A549 (cell line): ENCODE measurements at regions not wholly inside any gene's neighbourhood (a gene's known extent, or its start where the extent isn't known, plus 50 kb on each side); places are given as distances from the start of the nearest gene placed in this dataset.
"Not testable (repeated sequence)": the region's sequence is repeated elsewhere in the genome, so short reads cannot be mapped to it uniquely, and the experiment has no call there.

Experiments used
- ATAC-seq, 2 experiments: fragments of 200-7000 bp in 1 of 2; fragments of >200 bp in 1 of 2; cut with Nextera tagmentation in 1 of 2; cut with Tn5 transposase in 1 of 2; 3 replicates each; pipeline versions ENCODE4 v1.8.0 to v1.9.1; 2018 to 2020; ENCODE audit warnings: mild to moderate bottlenecking in 1 of 2, moderate library complexity in 1 of 2
- CTCF ChIA-PET: fragments of 300-600 bp; sonication (Branson Sonifier 250); formaldehyde crosslinking; extraction: SDS; loops from one replicate; lab custom pipeline; 2021; ENCODE audit warnings: antibody characterized with exemption, inconsistent platforms; lab: Yijun Ruan, JAX
- POLR2A ChIA-PET: fragments of 350-600 bp; formaldehyde crosslinking; extraction: SDS; loops from one replicate; lab custom pipeline; 2021; ENCODE audit warnings: antibody characterized with exemption, inconsistent platforms; lab: Yijun Ruan, JAX
- DNase-seq, 2 experiments: peaks; one replicate each; pipeline versions ENCODE4 v3.0.0 to v3.0.0-alpha.2; 2011 to 2016; ENCODE audit warnings: low read depth in 1 of 2, low spot score in 1 of 2
- FAIRE-seq: peaks from 2 replicates; lab custom pipeline; 2011; peaks lifted over from hg19 to GRCh38; lab: Jason Lieb, UNC
- H3K27ac ChIP-seq, 2 experiments: fragments of >200 bp; sonication (Bioruptor Twin); formaldehyde crosslinking; 3 replicates each; pipeline ENCODE4 v1.5.1; 2016 to 2017
- H3K4me1 ChIP-seq: fragments of >200 bp; sonication (Bioruptor Twin); formaldehyde crosslinking; 3 replicates; pipeline ENCODE4 v1.6.1; 2016
- H3K4me2 ChIP-seq: fragments of >200 bp; sonication (Bioruptor Twin); formaldehyde crosslinking; 3 replicates; pipeline ENCODE4 v1.6.1; 2016
- H3K4me3 ChIP-seq: fragments of >200 bp; sonication (Bioruptor Twin); formaldehyde crosslinking; 3 replicates; pipeline ENCODE4 v1.5.1; 2016
- H3K9me3 ChIP-seq: fragments of >200 bp; sonication (Bioruptor Twin); formaldehyde crosslinking; 3 replicates; pipeline ENCODE4 v1.6.1; 2016
- BCL3 ChIP-seq: fragments of >200 bp; sonication (Bioruptor Twin); formaldehyde crosslinking; IDR thresholded peaks from 3 replicates; pipeline ENCODE4 v1.6.1; 2016
- CBX2 ChIP-seq: fragments of 200-600 bp; sonication (generic); IDR thresholded peaks from 2 replicates; pipeline ENCODE4 v1.6.1; 2016; ENCODE audit warnings: low read depth, mild to moderate bottlenecking, borderline replicate concordance
- CHD2 ChIP-seq: fragments of 150-350 bp; IDR thresholded peaks from 2 replicates; pipeline ENCODE4 v1.6.1; 2014; ENCODE audit warnings: low read length; ENCODE audit not compliant: partially characterized antibody
- CHD4 ChIP-seq: fragments of 200-600 bp; sonication (generic); IDR thresholded peaks from 2 replicates; pipeline ENCODE4 v1.6.1; 2016; ENCODE audit warnings: antibody characterized with exemption, mild to moderate bottlenecking, borderline replicate concordance
- FOSB ChIP-seq: fragments of 250-450 bp; sonication (Bioruptor Pico); IDR thresholded peaks from 2 replicates; pipeline ENCODE4 v1.5.0; 2020; ENCODE audit warnings: mild to moderate bottlenecking, moderate library complexity
- FOSL2 ChIP-seq, 2 experiments: fragments of 450-650 bp in 1 of 2; fragments of >200 bp in 1 of 2; sonication (Bioruptor Twin) in 1 of 2; formaldehyde crosslinking; IDR thresholded peaks; 2 replicates each; pipeline versions ENCODE4 v1.5.0 to v1.6.1; 2016 to 2020; ENCODE audit warnings: mild to moderate bottlenecking in 1 of 2, moderate library complexity in 1 of 2
- FOXS1 ChIP-seq: fragments of 250-450 bp; sonication (Bioruptor Pico); IDR thresholded peaks from 2 replicates; pipeline ENCODE4 v1.5.0; 2020; ENCODE audit warnings: mild to moderate bottlenecking, moderate library complexity
- HOXB5 ChIP-seq: fragments of 250-450 bp; sonication (Bioruptor Pico); IDR thresholded peaks from 2 replicates; pipeline ENCODE4 v1.5.0; 2020; ENCODE audit warnings: mild to moderate bottlenecking, moderate library complexity
- JUN ChIP-seq, 2 experiments: fragments of >200 bp; sonication (Bioruptor Twin); formaldehyde crosslinking; IDR thresholded peaks; 2 replicates in 1 of 2; 3 replicates in 1 of 2; pipeline ENCODE4 v1.6.1; 2016 to 2017
- JUNB ChIP-seq: fragments of >200 bp; sonication (Bioruptor Twin); formaldehyde crosslinking; IDR thresholded peaks from 2 replicates; pipeline ENCODE4 v1.6.1; 2016
- KDM1A ChIP-seq: fragments of 200-600 bp; sonication (generic); IDR thresholded peaks from 2 replicates; pipeline ENCODE4 v1.6.1; 2016; ENCODE audit warnings: low read depth, mild to moderate bottlenecking
- KDM5A ChIP-seq: fragments of 200-600 bp; sonication (generic); IDR thresholded peaks from 2 replicates; pipeline ENCODE4 v1.6.1; 2016; ENCODE audit warnings: antibody characterized with exemption, mild to moderate bottlenecking
- MAX ChIP-seq: IDR thresholded peaks from 2 replicates; pipeline ENCODE4 v1.6.1; 2012
- NPAS2 ChIP-seq: fragments of 250-450 bp; sonication (Bioruptor Pico); IDR thresholded peaks from 2 replicates; pipeline ENCODE4 v1.8.0; 2022; ENCODE audit warnings: mild to moderate bottlenecking, moderate library complexity, borderline replicate concordance
- NR3C1 ChIP-seq: fragments of >200 bp; sonication (Bioruptor Twin); formaldehyde crosslinking; IDR thresholded peaks from 3 replicates; pipeline ENCODE4 v1.6.1; 2017
- RARB ChIP-seq: fragments of 250-450 bp; sonication (Bioruptor Pico); IDR thresholded peaks from 2 replicates; pipeline ENCODE4 v1.8.0; 2021; ENCODE audit warnings: mild to moderate bottlenecking, moderate library complexity
- RNF2 ChIP-seq: fragments of 200-600 bp; sonication (generic); IDR thresholded peaks from 2 replicates; pipeline ENCODE4 v1.6.1; 2016; ENCODE audit warnings: low read depth, mild to moderate bottlenecking, antibody characterized with exemption, moderate library complexity, borderline replicate concordance
- USF2 ChIP-seq: fragments of 450-650 bp; IDR thresholded peaks from 2 replicates; pipeline ENCODE4 v1.6.1; 2014; ENCODE audit warnings: antibody characterized with exemption
- ZSCAN20 ChIP-seq: fragments of 250-450 bp; sonication (Bioruptor Pico); IDR thresholded peaks from 2 replicates; pipeline ENCODE4 v1.8.0; 2022; ENCODE audit warnings: mild to moderate bottlenecking, moderate library complexity
- WGBS: methylation state at CpG from one replicate; pipeline ENCODE4 v1.1.6; 2017; ENCODE audit errors: missing lambda C conversion rate; 5-methylcytosine and 5-hydroxymethylcytosine counted together
- TF ChIP-seq, protein P1 (sequence below): fragments of 150-350 bp; IDR thresholded peaks from 2 replicates; pipeline ENCODE4 v1.6.1; 2014; ENCODE audit warnings: low read depth, mild to moderate bottlenecking, low read length
- TF ChIP-seq, protein P2 (sequence below): fragments of >200 bp; sonication (Bioruptor Twin); formaldehyde crosslinking; IDR thresholded peaks from 3 replicates; pipeline ENCODE4 v1.5.1; 2016

GRCh38 chr10:85139124-85139523 is 810.7 kb downstream of the CCSER2 start:
- H3K4me1 ChIP-seq = no peaks in the 10 kb centered on the region
- POLR2A ChIA-PET = no interaction called here

DNA sequence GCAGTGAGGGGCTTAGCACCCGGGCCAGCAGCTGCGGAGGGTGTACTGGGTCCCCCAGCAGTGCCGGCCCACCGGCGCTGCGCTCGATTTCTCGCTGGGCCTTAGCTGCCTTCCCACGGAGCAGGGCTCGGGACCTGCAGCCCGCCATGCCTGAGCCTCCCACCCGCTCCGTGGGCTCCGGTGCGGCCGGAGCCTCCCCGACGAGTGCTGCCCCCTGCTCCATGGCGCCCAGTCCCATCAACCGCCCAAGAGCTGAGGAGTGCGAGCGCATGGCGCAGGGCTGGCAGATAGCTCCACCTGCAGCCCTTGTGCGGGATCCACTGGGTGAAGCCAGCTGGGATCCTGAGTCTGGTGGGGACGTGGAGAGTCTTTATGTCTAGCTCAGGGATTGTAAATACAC is 813.1 kb downstream of the CCSER2 start:
- ATAC-seq, H3K4me1 ChIP-seq, POLR2A ChIA-PET, H3K27ac ChIP-seq, H3K4me2 ChIP-seq, H3K9me3 ChIP-seq, CTCF ChIA-PET, FAIRE-seq, DNase-seq, H3K4me3 ChIP-seq: not testable (repeated sequence)
- 63% methylated on average over 9 of the region's 25 CpGs for WGBS

More at GRCh38 chr10:85139124-85139523, 810.7 kb downstream of the CCSER2 start:
- CTCF ChIA-PET = no interaction called here
- no peak for DNase-seq
- Histone ChIP-seq H3K9me3 (no peaks in the 10 kb centered on the region), H3K27ac (no peak overlapping the region)
- 10% methylated on average over 5 of the region's 5 CpGs for WGBS
- no peak for TF ChIP-seq RARB (CRISPR knock-in tag)
- no peak for TF ChIP-seq CHD2
- no peak for TF ChIP-seq FOSB
- TF ChIP-seq FOXS1 (CRISPR knock-in tag) = no peak
- no peak for TF ChIP-seq CBX2
- no peak for TF ChIP-seq KDM1A
- TF ChIP-seq JUNB = no peak
- no peak for TF ChIP-seq MAX
- TF ChIP-seq, all 56 proteins: peak for 0
- FAIRE-seq = no peak
- H3K4me2 ChIP-seq = no peak overlapping the region
- no peak for ATAC-seq
- H3K4me3 ChIP-seq = no peak overlapping the region

- DNase-seq = no peak
- H3K4me2 ChIP-seq = no peak overlapping the region
- H3K4me3 ChIP-seq = no peak overlapping the region
- TF ChIP-seq HOXB5 (CRISPR knock-in tag) = no peak
- no peak for TF ChIP-seq NR3C1
- no peak for TF ChIP-seq USF2
- no peak for TF ChIP-seq FOSL2 (IDR thresholded peaks at IDR 0.05)
- no peak for TF ChIP-seq FOSL2 (CRISPR knock-in tag; IDR thresholded peaks at IDR 0.05)
- no peak for TF ChIP-seq BCL3
- TF ChIP-seq JUN (IDR thresholded peaks at IDR 0.05) = no peak
- TF ChIP-seq, protein P1, sequence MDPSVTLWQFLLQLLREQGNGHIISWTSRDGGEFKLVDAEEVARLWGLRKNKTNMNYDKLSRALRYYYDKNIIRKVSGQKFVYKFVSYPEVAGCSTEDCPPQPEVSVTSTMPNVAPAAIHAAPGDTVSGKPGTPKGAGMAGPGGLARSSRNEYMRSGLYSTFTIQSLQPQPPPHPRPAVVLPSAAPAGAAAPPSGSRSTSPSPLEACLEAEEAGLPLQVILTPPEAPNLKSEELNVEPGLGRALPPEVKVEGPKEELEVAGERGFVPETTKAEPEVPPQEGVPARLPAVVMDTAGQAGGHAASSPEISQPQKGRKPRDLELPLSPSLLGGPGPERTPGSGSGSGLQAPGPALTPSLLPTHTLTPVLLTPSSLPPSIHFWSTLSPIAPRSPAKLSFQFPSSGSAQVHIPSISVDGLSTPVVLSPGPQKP = no peak
- TF ChIP-seq CHD4 = no peak
- TF ChIP-seq NPAS2 (CRISPR knock-in tag) = no peak
- no peak for TF ChIP-seq ZSCAN20 (CRISPR knock-in tag)
- TF ChIP-seq CBX2 = no peak
- no peak for TF ChIP-seq JUNB
- TF ChIP-seq, protein P2, sequence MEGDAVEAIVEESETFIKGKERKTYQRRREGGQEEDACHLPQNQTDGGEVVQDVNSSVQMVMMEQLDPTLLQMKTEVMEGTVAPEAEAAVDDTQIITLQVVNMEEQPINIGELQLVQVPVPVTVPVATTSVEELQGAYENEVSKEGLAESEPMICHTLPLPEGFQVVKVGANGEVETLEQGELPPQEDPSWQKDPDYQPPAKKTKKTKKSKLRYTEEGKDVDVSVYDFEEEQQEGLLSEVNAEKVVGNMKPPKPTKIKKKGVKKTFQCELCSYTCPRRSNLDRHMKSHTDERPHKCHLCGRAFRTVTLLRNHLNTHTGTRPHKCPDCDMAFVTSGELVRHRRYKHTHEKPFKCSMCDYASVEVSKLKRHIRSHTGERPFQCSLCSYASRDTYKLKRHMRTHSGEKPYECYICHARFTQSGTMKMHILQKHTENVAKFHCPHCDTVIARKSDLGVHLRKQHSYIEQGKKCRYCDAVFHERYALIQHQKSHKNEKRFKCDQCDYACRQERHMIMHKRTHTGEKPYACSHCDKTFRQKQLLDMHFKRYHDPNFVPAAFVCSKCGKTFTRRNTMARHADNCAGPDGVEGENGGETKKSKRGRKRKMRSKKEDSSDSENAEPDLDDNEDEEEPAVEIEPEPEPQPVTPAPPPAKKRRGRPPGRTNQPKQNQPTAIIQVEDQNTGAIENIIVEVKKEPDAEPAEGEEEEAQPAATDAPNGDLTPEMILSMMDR = no peak
- TF ChIP-seq KDM5A = no peak
- TF ChIP-seq CHD2 = no peak
- no peak for TF ChIP-seq RNF2
- no peak for FAIRE-seq
- ChIA-PET CTCF (interaction anchor here (1.1 kb wide), 1 partner anchor 10 kb away, joined by 3 read pairs; no protein-coding TSS in a partner anchor), POLR2A (no interaction called here)
- H3K4me1 ChIP-seq = no peaks in the 10 kb centered on the region
- WGBS = 6% methylated on average over 5 of the region's 5 CpGs
- ATAC-seq = no peak
- H3K9me3 ChIP-seq = no peaks in the 10 kb centered on the region
- no peak overlapping the region for H3K27ac ChIP-seq
These were observed 817.6 kb downstream of the CCSER2 start for GRCh38 chr10:85145966-85146365.
